GM12878 (cell line): ENCODE measurements at regions not wholly inside any gene's neighbourhood (a gene's known extent, or its start where the extent isn't known, plus 50 kb on each side); places are given as distances from the start of the nearest gene placed in this dataset.
A peak's percentile ranks its signal among the peaks of the same experiment; 100 is the strongest.

Source experiments
- ATAC-seq: fragments of 200-7000 bp; cut with Tn5 transposase; 3 replicates; pipeline ENCODE4 v1.9.1; 2020; ENCODE audit warnings: mild to moderate bottlenecking, moderate library complexity
- BruUV-seq: library from RNA; stranded (reverse); fragments of 400-500 nt; replicated peaks from 2 replicates; lab custom pipeline; 2021; lab: Mats Ljungman, UMichigan
- CTCF ChIA-PET: fragments of 300-600 bp; sonication (Branson Sonifier 250); formaldehyde crosslinking; extraction: SDS; loops from one replicate; lab custom pipeline; 2021; ENCODE audit warnings: inconsistent platforms; lab: Yijun Ruan, JAX
- POLR2A ChIA-PET: fragments of 350-600 bp; formaldehyde crosslinking; extraction: SDS; loops from one replicate; lab custom pipeline; 2021; ENCODE audit warnings: inconsistent platforms; lab: Charles Lee
- RAD21 ChIA-PET: fragments of 300-600 bp; sonication (Branson Sonifier 250); formaldehyde crosslinking; loops from one replicate; lab custom pipeline; 2023; ENCODE audit warnings: antibody characterized with exemption; ENCODE audit not compliant: unreplicated experiment; lab: Charles Lee
- SMC1A ChIA-PET: fragments of 300-600 bp; sonication (Branson Sonifier 250); formaldehyde crosslinking; loops from one replicate; lab custom pipeline; 2023; ENCODE audit not compliant: unreplicated experiment, uncharacterized antibody; lab: Charles Lee
- DNase-seq: peaks from one replicate; pipeline ENCODE4 v3.0.0-alpha.2; 2011; ENCODE audit warnings: low read depth, low spot score
- FAIRE-seq: peaks from 3 replicates; lab custom pipeline; 2011; peaks lifted over from hg19 to GRCh38; lab: Jason Lieb, UNC
- H2AFZ ChIP-seq: 2 replicates; pipeline ENCODE4 v1.6.0; 2011; ENCODE audit warnings: low read depth, low read length, control low read depth; ENCODE audit not compliant: control insufficient read depth
- H3K27ac ChIP-seq: 2 replicates; pipeline ENCODE4 v1.5.1; 2011; ENCODE audit warnings: control low read depth; ENCODE audit not compliant: control insufficient read depth, insufficient read depth
- H3K27me3 ChIP-seq, 2 experiments: replicated peaks in 1 of 2; 2 replicates each; pipeline versions ENCODE4 v1.6.0 to v1.6.1; 2011; ENCODE audit warnings: low read length in 1 of 2; ENCODE audit not compliant: control insufficient read depth in 2 of 2, insufficient read depth in 2 of 2
- H3K36me3 ChIP-seq, 2 experiments: 2 replicates each; pipeline ENCODE4 v1.5.1; 2011; ENCODE audit warnings: low read length in 1 of 2; ENCODE audit not compliant: control insufficient read depth in 2 of 2, insufficient read depth in 2 of 2
- H3K4me1 ChIP-seq: 2 replicates; pipeline ENCODE4 v1.6.1; 2011; ENCODE audit warnings: mild to moderate bottlenecking, low read length, moderate library complexity, mixed read lengths; ENCODE audit not compliant: control insufficient read depth, insufficient read depth
- H3K4me2 ChIP-seq: 2 replicates; pipeline ENCODE4 v1.6.0; 2011; ENCODE audit warnings: control low read depth; ENCODE audit not compliant: control insufficient read depth, insufficient read depth
- H3K4me3 ChIP-seq: fragments of 200-600 bp; sonication (generic); 2 replicates; pipeline ENCODE4 v1.5.1; 2016
- H3K79me2 ChIP-seq: 2 replicates; pipeline ENCODE4 v1.6.0; 2011; ENCODE audit warnings: low read length; ENCODE audit not compliant: control insufficient read depth, insufficient read depth
- H3K9ac ChIP-seq: 2 replicates; pipeline ENCODE4 v1.8.0; 2011; ENCODE audit warnings: low read length, control low read depth, mixed read lengths; ENCODE audit not compliant: control insufficient read depth, insufficient read depth
- H3K9me3 ChIP-seq: replicated peaks from 3 replicates; pipeline ENCODE4 v1.5.1; 2011; ENCODE audit warnings: mild to moderate bottlenecking, low read length; ENCODE audit not compliant: control insufficient read depth, insufficient read depth
- H4K20me1 ChIP-seq: 2 replicates; pipeline ENCODE4 v1.6.0; 2011; ENCODE audit not compliant: control insufficient read depth, insufficient read depth
- EED ChIP-seq: sonication (generic); IDR thresholded peaks from 2 replicates; pipeline ENCODE4 v1.6.1; 2016; ENCODE audit warnings: antibody characterized with exemption, low read depth
- IKZF1 ChIP-seq: fragments of 450-650 bp; conservative IDR thresholded peaks from 2 replicates; pipeline ENCODE4 v1.6.1; 2017; ENCODE audit warnings: antibody characterized with exemption, mild to moderate bottlenecking
- JUNB ChIP-seq: IDR thresholded peaks from 2 replicates; pipeline ENCODE4 v1.6.1; 2016; ENCODE audit warnings: antibody characterized with exemption, mild to moderate bottlenecking
- STAT1 ChIP-seq: fragments of 450-650 bp; conservative IDR thresholded peaks from 2 replicates; pipeline ENCODE4 v1.6.1; 2014; ENCODE audit warnings: antibody characterized with exemption, mild to moderate bottlenecking
- WRNIP1 ChIP-seq: IDR thresholded peaks from 2 replicates; pipeline ENCODE4 v1.6.1; 2011; ENCODE audit warnings: low read depth, low read length, improper control_type of control experiment, borderline replicate concordance
- YY1 ChIP-seq: IDR thresholded peaks from 2 replicates; pipeline ENCODE4 v1.6.1; 2011; ENCODE audit warnings: low read depth, mild to moderate bottlenecking, low read length
- ZBED1 ChIP-seq: IDR thresholded peaks from 2 replicates; pipeline ENCODE4 v1.6.1; 2016; ENCODE audit warnings: borderline replicate concordance
- ZNF384 ChIP-seq: IDR thresholded peaks from 2 replicates; pipeline ENCODE4 v1.6.1; 2012; ENCODE audit warnings: low read depth, mild to moderate bottlenecking, low read length, improper control_type of control experiment, borderline replicate concordance
- ZSCAN29 ChIP-seq: fragments of 450-650 bp; IDR thresholded peaks from 2 replicates; pipeline ENCODE4 v1.6.1; 2017; ENCODE audit warnings: mild to moderate bottlenecking, moderate library complexity
- in situ Hi-C: fragments of 300-500 bp; cut with MboI; formaldehyde crosslinking; loops from 9 replicates; pipeline ENCODE4 v1.14.3; 2018; ENCODE audit warnings: mixed read lengths
- intact Hi-C: fragments of 100-400 bp; cut with micrococcal nuclease; formaldehyde crosslinking; loops from one replicate; pipeline ENCODE4 v1.14.2; 2022; ENCODE audit not compliant: unreplicated experiment
- TF ChIP-seq, protein P1 (sequence below): fragments of 450-650 bp; IDR thresholded peaks from 2 replicates; pipeline ENCODE4 v1.6.1; 2018; ENCODE audit warnings: borderline replicate concordance, mild to moderate bottlenecking; ENCODE audit not compliant: partially characterized antibody
- TF ChIP-seq, protein P2 (sequence below): fragments of 450-650 bp; IDR thresholded peaks from 2 replicates; pipeline ENCODE4 v1.6.1; 2018; ENCODE audit warnings: mild to moderate bottlenecking, low read depth, moderate library complexity; ENCODE audit not compliant: partially characterized antibody
- TF ChIP-seq, protein P3 (sequence below): fragments of 450-650 bp; IDR thresholded peaks from 2 replicates; pipeline ENCODE4 v1.6.1; 2017; ENCODE audit warnings: low read depth, mild to moderate bottlenecking, moderate library complexity
- TF ChIP-seq, protein P4 (sequence below): fragments of 450-650 bp; IDR thresholded peaks from 2 replicates; pipeline ENCODE4 v1.6.1; 2016; ENCODE audit warnings: mild to moderate bottlenecking, moderate library complexity, borderline replicate concordance

DNA sequence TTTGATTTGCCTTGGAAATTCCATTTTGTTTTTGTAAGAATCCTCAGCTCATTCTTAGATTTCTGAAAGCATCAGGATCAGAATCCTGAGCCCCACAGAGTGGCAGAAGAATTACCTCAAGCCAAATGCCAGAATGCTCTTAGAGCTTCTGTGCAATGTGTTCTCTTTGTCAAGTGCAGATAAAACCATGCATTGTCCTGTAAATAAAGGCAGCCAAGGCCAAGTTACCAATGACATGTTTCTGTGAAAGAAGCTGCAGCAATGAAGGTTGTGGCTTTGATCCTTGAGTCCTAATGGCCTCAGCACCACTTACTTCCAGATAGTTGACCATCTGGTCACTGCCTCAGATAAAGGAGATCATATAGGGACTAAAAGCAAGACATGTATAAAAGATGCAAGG is 343.3 kb upstream of the AKR1E2 start (continued):
- TF ChIP-seq, protein P1, sequence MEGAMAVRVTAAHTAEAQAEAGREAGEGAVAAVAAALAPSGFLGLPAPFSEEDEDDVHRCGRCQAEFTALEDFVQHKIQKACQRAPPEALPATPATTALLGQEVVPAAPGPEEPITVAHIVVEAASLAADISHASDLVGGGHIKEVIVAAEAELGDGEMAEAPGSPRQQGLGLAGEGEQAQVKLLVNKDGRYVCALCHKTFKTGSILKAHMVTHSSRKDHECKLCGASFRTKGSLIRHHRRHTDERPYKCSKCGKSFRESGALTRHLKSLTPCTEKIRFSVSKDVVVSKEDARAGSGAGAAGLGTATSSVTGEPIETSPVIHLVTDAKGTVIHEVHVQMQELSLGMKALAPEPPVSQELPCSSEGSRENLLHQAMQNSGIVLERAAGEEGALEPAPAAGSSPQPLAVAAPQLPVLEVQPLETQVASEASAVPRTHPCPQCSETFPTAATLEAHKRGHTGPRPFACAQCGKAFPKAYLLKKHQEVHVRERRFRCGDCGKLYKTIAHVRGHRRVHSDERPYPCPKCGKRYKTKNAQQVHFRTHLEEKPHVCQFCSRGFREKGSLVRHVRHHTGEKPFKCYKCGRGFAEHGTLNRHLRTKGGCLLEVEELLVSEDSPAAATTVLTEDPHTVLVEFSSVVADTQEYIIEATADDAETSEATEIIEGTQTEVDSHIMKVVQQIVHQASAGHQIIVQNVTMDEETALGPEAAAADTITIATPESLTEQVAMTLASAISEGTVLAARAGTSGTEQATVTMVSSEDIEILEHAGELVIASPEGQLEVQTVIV: no peak
- no peak for TF ChIP-seq STAT1

DNA sequence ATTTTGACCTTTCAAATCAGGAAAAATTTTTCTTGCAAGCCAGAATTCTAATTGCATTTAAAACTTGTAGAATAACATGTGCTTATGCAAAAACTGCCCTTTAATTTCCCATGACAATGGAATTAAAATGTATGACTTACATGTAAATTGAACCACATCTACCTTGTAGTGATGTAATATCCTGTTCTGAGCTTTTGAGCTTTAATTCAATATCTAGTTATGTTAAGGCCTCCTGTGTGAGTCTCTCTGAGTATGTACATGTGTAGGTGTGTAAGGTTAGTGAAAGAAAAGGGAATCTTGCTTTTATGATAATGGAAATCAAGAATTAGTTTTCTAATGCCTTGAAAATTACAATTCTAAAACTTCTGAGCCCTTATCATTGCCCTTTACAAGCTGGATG is 344.8 kb upstream of the AKR1E2 start:
- Histone ChIP-seq H3K27me3 (peaks cover 0 to 3% of the 10 kb centered on the region in 2 experiments; a peak in 2 of 4 replicates), H2AFZ (no peak overlapping the region), H3K9ac (no peak overlapping the region), H3K4me1 (no peaks in the 10 kb centered on the region), H3K36me3 (no peaks in the 10 kb centered on the region), H3K4me2 (no peak overlapping the region), H3K27ac (no peak overlapping the region), H3K4me3 (no peak overlapping the region), H4K20me1 (no peaks in the 10 kb centered on the region), H3K9me3 (no peaks in the 10 kb centered on the region; the same call in 2 of the 3 replicates), H3K79me2 (no peaks in the 10 kb centered on the region)
- ChIA-PET CTCF (no interaction called here), SMC1A (no interaction called here), RAD21 (interaction anchor here (0.6 kb wide), 1 partner anchor 600 kb away, joined by 3 read pairs; no protein-coding TSS in a partner anchor), POLR2A (no interaction called here)
- BruUV-seq: no TSS peak
- intact Hi-C loops (no loop called here), in situ Hi-C loops (no loop called here)
- DNase-seq: no peak
- ATAC-seq: no peak
- FAIRE-seq: peak; percentile 70
- TF ChIP-seq JUNB (no peak), ZBED1 (no peak), EED (no peak), ZSCAN29 (no peak), WRNIP1 (no peak), ZNF384 (no peak), IKZF1 (no peak), YY1 (no peak)
- TF ChIP-seq, protein P2, sequence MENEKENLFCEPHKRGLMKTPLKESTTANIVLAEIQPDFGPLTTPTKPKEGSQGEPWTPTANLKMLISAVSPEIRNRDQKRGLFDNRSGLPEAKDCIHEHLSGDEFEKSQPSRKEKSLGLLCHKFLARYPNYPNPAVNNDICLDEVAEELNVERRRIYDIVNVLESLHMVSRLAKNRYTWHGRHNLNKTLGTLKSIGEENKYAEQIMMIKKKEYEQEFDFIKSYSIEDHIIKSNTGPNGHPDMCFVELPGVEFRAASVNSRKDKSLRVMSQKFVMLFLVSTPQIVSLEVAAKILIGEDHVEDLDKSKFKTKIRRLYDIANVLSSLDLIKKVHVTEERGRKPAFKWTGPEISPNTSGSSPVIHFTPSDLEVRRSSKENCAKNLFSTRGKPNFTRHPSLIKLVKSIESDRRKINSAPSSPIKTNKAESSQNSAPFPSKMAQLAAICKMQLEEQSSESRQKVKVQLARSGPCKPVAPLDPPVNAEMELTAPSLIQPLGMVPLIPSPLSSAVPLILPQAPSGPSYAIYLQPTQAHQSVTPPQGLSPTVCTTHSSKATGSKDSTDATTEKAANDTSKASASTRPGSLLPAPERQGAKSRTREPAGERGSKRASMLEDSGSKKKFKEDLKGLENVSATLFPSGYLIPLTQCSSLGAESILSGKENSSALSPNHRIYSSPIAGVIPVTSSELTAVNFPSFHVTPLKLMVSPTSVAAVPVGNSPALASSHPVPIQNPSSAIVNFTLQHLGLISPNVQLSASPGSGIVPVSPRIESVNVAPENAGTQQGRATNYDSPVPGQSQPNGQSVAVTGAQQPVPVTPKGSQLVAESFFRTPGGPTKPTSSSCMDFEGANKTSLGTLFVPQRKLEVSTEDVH: no peak
- TF ChIP-seq, protein P3, sequence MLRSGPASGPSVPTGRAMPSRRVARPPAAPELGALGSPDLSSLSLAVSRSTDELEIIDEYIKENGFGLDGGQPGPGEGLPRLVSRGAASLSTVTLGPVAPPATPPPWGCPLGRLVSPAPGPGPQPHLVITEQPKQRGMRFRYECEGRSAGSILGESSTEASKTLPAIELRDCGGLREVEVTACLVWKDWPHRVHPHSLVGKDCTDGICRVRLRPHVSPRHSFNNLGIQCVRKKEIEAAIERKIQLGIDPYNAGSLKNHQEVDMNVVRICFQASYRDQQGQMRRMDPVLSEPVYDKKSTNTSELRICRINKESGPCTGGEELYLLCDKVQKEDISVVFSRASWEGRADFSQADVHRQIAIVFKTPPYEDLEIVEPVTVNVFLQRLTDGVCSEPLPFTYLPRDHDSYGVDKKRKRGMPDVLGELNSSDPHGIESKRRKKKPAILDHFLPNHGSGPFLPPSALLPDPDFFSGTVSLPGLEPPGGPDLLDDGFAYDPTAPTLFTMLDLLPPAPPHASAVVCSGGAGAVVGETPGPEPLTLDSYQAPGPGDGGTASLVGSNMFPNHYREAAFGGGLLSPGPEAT: no peak
- TF ChIP-seq, protein P4, sequence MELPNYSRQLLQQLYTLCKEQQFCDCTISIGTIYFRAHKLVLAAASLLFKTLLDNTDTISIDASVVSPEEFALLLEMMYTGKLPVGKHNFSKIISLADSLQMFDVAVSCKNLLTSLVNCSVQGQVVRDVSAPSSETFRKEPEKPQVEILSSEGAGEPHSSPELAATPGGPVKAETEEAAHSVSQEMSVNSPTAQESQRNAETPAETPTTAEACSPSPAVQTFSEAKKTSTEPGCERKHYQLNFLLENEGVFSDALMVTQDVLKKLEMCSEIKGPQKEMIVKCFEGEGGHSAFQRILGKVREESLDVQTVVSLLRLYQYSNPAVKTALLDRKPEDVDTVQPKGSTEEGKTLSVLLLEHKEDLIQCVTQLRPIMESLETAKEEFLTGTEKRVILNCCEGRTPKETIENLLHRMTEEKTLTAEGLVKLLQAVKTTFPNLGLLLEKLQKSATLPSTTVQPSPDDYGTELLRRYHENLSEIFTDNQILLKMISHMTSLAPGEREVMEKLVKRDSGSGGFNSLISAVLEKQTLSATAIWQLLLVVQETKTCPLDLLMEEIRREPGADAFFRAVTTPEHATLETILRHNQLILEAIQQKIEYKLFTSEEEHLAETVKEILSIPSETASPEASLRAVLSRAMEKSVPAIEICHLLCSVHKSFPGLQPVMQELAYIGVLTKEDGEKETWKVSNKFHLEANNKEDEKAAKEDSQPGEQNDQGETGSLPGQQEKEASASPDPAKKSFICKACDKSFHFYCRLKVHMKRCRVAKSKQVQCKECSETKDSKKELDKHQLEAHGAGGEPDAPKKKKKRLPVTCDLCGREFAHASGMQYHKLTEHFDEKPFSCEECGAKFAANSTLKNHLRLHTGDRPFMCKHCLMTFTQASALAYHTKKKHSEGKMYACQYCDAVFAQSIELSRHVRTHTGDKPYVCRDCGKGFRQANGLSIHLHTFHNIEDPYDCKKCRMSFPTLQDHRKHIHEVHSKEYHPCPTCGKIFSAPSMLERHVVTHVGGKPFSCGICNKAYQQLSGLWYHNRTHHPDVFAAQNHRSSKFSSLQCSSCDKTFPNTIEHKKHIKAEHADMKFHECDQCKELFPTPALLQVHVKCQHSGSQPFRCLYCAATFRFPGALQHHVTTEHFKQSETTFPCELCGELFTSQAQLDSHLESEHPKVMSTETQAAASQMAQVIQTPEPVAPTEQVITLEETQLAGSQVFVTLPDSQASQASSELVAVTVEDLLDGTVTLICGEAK: no peak
